Stimulated activated CD4-positive, alpha-beta T cell treated with anti-CD3 and anti-CD28 coated beads, Interleukin-1b, Interleukin-23, amount 100 ng/mL, for 48 hours (primary cell): ENCODE measurements at regions not wholly inside any gene's neighbourhood (a gene's known extent, or its start where the extent isn't known, plus 50 kb on each side); places are given as distances from the start of the nearest gene placed in this dataset.
"Not testable (repeated sequence)": the region's sequence is repeated elsewhere in the genome, so short reads cannot be mapped to it uniquely, and the experiment has no call there.

Source experiments
- DNase-seq: peaks from one replicate; pipeline ENCODE4 v3.0.0-alpha.2; 2020

DNA sequence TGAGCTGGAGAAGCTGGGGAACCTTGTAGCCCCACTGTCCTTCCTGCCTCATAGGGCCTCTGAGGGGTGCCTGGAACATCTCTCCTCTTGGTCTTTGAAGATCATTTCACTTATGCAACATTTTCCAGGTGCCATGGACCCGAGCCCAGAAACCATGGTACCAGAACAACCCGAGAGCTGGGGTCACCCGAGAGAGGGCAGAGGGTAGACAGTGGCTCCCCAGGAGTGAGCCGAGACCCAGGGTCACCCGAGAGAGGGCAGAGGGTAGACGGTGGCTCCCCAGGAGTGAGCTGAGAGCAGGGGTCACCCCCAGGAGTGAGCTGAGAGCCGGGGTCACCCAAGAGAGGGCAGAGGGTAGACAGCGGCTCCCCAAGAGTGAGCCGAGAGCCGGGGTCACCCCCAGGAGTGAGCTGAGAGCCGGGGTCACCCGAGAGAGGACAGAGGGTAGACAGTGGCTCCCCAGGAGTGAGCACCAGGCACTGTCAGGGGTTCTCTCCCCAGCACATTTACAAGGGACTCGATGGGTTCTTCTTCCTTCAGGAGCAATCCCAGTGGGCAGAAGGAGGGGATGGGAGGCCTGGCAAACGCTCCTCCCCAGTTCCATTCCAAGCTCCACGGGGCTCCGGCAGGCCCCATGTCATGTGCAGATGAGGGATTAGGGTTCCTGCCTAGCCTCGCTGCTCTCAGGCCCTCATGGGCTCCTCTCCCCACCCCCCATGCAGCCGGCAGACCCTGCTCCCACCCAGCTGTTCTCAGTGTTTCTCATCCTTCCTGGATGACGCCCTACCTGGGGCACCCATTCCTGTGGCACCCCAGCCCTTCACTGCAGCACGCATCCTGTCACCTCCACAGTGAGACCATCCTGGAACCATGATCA is 163.5 kb downstream of the RTP5 start:
- DNase-seq = no peak

- DNase-seq = no peak
Measured at GRCh38 chr2:242034138-242034537, 164.6 kb downstream of the RTP5 start.

DNA sequence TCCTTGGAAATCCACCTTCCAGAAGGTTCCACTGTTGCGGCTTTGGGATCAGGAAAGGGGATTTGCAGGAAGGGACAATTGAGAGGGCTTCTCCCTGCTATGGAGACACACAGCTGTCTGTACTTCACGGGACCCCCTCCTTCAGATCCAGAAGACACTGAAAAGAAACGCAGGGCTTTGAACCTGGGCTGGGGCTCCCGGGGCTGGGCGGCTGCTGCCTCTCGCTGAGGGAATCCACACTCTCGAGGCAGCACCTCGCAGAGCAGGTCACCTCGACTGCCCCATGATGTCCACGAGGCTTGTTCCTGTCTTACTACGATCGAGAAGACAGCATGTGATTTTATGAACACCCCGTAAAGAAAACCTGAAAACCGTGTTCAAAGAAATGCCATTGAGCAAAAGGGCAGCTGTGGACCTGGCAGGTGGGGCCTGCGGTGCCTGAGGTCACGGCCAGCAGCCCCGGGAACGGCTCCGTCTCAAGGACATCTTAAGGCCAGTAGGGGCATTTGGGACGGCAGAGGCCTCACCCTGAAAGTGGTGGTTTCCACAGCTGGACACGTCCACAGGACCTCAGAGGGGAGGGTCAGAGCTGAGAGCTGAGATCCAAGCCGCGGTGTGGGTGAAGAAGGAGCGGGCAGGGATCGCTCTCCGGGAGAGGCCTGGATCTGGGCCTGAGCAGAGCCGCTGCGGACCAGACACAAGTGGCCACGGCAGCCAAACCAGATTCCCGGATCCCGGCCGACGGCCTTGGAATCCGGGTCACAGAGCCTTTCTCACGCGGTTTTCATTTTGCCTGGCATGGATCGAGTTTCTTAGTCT is 165.7 kb downstream of the RTP5 start:
- DNase-seq = no peak

DNA sequence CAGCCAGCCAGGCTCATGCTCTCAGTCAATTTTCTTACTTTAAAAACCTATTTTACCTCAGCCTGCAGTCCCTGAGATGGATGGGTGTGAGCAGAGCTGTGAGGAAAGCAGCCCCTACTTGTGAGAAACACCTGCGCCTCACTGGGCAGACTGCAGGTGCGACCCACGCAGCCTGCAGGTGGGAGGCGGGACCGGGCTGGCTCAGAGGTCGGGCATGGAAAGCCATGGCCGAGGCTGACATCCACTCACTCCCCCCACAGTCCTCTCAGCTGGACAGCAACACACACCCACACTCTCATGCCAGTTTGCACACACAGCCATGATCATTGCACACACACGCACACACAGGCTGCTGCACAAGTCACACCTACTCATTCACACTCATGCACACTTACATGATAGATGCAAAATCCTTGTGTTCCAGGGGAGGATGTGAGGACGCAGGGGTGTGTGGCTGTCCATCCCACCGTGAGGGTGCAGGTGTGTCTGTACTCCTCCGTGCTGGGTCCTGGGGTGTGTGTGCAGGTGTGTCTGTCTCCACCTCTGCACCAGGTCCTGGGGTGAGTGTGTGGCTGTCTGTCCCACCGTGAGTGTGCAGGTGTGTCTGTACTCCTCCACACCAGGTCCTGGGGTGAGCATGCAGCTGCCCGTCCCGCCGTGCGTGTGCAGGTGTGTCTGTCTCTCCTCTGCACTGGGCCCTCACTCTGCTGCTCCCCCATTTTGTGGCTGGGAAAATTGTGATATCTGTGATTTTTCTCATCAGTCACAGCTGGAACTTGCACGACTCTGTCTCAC is 166.5 kb downstream of the RTP5 start:
- no peak for DNase-seq

DNA sequence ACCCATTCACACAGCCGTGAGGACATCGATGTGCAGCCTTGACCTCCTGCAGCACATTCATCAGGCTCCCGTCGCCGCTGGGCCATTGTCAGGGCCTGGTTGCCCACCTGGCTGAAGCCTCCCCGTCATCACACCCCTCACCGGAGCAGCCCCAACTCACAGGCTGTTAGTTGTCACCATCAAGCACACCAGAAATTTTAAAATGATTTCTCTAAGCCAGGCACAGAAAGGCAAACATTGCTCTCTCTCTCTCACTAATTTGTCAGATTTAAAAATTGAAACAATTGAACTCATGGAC is 167.1 kb downstream of the RTP5 start:
- no peak for DNase-seq

DNA sequence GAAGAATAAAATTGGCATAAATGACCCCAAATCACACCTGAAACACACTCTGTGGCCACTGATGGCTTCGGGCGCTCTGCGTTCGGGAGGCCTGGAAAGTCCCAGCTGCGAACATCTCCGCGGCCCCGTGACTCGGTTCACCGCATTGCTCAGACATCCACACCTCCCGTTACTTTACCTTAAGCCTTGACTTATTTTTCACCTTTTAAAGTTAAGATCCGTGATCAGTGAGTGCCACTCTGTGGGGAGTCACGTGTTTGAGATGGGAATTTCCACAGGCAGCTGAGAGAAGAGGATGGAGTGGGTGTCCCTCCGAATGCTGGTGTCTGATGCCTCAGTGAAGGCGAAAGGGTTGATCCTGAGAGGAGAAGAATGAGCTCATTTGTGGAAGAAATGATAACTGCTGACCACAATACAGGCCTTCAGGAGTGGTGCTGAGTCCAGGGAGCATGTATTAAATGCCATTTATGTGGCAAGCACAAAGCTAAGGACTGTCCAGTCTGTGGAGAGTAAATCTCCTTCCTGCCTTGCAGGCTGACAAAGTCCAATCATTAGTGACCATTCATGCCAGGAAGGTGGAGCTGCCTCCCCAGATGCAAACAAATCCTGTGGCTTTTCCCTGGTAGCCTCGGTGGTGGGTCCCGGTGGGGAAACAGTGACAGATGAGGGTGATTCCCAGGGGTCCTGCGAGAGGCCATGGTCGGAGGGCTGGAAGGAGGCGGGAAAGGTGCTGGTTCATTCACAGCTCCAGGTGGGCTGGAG is 168.8 kb downstream of the RTP5 start:
- no peak for DNase-seq

DNA sequence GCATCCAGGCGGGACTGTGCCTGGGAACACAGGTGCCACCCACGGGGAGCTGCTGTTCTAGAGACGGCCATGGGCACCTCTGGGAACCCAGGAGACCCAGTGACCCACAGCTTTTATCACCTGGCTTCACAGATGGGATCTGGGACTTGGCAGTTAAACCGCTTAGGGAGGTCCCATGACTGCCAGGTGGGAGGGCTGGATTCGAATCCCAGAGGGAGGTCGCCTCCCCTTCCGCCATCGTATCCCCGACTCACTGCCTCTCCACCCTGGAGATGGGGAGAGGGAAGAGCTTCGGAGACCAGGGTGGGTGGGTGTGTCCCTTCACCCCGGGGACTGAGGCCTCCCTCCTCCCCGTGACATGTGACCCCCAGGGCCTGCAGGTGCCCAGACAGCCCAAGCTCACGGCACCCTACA is 169.4 kb downstream of the RTP5 start:
- no peak for DNase-seq

GRCh38 chr2:242040303-242040655 is 170.8 kb downstream of the RTP5 start:
- DNase-seq = no peak

DNA sequence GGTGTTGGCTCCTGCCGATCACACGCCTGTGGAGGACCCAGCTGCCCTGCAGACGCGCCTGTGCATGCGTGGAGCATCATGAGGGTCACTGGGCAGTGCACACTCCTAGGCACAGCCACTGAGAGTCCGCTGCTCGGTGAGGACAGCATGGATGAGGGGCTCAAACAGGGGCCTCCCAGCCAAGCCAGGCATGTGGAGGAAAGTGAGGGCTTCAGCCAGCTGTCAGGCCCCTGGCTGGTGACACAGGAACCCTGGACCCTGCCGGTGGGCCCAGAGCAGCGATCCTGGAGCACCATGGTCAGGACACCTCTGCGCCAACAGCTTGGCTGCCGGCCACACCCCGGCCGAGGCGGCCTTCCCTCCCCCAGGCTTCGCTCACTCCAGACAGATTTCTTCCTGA is 171.2 kb downstream of the RTP5 start:
- no peak for DNase-seq

DNA sequence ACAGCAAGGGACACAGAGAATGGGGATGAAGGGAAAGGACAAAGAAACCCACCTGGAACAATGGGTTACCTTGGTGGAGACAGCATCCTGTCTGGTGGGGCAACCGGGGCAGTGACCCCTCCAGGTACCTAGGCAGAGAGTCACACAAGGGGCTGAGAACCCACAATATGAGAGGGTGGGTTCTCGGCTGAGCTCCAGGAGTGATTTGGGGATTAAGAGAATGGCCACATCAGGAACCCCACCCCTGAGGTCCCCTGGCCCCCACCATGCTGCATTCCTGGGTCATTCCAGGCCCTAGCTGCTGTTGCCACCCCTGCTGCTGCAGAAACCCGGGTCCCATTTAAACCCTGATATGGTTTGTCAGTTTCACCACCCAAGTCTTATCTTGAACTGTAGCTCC is 172.3 kb downstream of the RTP5 start:
- DNase-seq = no peak

GRCh38 chr2:242043538-242044312 is 174.2 kb downstream of the RTP5 start:
- DNase-seq = no peak

DNA sequence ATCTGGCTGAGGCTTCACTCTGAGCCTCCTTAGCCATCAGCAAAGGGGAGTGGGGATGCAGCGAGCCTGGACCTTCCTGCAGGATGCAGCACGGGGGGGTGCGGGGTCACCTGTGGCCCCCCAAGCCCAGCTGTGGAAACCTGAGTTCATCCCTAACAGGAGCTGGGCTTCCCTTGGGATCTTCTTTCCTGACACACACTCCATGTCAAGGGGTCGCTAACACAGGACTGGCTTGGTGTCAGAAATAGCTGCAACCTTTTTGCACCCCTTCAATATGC is 174.7 kb downstream of the RTP5 start:
- no peak for DNase-seq

DNA sequence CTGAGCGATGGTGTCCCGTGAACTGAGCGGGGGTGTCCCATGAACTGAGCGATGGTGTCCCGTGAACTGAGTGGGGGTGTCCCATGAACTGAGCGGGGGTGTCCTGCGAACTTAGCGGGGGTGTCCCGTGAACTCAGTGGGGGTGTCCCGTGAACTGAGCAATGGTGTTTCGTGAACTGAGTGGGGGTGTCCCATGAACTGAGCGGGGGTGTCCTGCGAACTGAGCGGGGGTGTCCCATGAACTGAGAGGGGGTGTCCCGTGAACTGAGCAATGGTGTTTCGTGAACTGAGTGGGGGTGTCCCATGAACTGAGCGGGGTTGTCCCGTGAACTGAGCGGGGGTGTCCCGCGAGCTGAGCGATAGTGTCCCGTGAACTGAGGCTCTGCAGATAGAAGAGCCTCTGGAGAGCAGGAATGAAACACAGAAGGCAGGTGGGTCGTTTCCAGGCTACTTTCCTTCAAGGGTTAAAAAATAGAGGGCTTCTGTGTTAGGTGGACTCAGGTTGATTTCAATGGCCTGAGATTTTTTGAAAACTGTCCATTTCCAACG is 176.1 kb downstream of the RTP5 start:
- DNase-seq = not testable (repeated sequence)

DNA sequence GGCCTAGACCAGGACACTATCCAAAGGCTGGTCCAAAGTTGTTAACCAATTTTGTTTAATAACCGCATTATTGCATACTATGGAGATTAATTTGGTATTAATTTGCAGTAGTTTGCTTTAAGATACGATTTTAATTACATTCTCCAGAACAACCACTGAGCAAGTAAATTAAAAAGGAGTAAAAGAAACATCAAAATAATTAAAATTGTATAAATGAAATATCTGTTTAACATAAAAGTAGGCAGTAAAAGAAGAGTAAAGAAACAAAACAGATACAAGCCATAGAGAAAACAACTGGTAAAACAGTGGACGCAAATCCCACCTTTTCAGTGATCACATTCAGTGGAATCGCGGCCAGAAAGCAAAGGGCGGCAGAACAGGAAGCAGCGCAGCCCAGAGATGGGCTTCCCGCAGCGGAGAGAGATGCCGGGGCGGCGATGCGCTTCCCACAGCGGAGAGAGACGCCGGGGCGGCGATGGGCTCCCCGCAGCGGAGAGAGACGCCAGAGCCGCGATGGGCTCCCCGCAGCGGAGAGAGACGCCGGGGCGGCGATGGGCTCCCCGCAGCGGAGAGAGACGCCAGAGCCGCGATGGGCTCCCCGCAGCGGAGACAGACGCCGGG is 176.8 kb downstream of the RTP5 start:
- DNase-seq = no peak

- no peak for DNase-seq
Measured at GRCh38 chr2:242047963-242048362, 178.4 kb downstream of the RTP5 start.

GRCh38 chr2:242048479-242048878 is 178.9 kb downstream of the RTP5 start:
- DNase-seq = no peak

DNA sequence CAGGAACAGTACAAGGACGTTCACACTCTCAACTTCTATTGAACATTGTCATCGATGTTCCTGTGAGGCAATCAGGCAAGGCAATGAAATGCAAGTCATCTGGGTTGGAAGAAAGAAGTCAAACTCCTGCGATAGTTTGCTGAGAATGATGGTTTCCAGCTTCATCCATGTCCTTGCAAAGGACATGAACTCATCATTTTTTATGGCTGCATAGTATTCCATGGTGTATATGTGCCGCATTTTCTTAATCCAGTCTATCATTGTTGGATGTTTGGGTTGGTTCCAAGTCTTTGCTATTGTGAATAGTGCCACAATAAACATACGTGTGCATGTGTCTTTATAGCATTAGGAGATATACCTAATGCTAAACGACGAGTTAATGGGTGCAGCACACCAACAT is 180.0 kb downstream of the RTP5 start:
- not testable (repeated sequence) for DNase-seq

DNA sequence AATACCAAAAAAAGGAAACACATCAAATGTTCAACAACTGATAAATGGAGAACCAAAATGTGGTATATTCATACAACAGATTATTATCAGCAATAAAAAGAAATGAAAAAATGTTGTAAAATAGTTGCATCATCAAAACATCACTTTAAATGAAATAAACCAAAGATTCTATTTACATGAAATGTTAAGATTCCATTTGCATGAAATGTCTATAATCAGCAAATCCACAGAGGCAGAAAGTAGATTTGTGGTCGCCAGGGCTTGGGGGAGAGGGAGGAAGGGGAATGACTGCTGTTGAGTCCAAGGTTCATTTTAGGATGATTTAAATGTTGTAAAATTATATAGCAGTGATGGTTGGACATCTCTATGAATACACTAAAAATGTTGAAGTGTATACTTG is 181.9 kb downstream of the RTP5 start:
- no peak for DNase-seq

- no peak for DNase-seq
Measured at GRCh38 chr2:242052421-242052820, 182.9 kb downstream of the RTP5 start.

GRCh38 chr2:242053921-242054320 is 184.4 kb downstream of the RTP5 start:
- DNase-seq = no peak

- no peak for DNase-seq
Measured at GRCh38 chr2:242054406-242054805, 184.9 kb downstream of the RTP5 start.
